ENCODE measurements at regions not wholly inside any gene's neighbourhood (a gene's known extent, or its start where the extent isn't known, plus 50 kb on each side); places are given as distances from the start of the nearest gene placed in this dataset.
"Not testable (repeated sequence)": the region's sequence is repeated elsewhere in the genome, so short reads cannot be mapped to it uniquely, and the experiment has no call there.

DNA sequence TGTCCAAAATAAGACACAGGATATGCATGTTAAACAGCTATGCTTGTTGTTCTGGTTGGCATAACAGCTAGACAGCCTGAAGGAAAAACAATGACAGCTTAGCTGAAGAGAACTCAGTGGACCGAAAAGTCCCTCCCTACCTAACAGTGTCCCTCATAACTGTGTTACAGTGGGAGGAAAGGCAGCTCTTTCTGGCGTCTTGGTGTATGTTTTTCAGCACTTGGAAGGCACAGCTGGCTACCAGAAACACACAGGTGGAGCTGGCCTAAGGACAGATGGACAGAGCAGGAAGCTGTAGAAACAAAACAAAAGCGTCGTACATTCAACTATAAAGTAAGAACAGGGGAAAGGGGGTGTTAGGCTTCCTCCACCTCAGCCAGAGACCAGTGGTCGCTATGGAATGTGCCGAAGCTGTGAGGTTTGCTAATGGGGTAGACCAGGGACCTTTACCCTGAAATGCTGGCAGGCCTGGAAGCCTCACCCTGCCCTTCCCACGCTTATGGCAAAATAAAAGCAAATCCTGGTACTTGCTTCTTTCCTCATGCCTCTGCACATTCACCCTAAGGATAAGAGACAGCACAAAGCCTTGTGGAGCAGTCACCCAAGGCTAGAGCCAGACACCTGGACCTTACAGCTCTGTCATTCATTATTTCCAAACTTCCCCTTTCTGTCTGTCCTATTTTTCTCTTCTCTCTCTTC is 103.5 kb upstream of the TRIB2 start:
- no peak for DNase-seq

DNA sequence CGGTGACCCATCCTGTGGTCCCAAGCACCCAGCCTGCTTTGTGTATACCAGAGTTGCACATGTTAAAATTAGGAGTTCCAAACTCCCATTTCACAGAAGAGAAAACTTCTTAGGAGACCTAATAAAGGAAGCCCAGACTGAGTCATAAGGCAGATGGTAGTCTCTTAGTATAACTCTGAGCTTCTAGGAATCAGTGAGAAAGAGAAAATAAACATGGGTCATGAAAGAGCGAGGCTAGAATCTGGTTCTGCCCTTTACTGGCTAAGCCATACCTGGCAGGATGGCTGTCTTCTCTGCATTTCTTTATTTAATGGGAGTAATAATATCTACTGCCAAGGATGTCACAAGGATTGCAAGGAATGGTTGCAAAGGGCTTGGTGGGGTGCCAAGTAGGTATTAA is 101.2 kb upstream of the TRIB2 start:
- no peak for DNase-seq

DNA sequence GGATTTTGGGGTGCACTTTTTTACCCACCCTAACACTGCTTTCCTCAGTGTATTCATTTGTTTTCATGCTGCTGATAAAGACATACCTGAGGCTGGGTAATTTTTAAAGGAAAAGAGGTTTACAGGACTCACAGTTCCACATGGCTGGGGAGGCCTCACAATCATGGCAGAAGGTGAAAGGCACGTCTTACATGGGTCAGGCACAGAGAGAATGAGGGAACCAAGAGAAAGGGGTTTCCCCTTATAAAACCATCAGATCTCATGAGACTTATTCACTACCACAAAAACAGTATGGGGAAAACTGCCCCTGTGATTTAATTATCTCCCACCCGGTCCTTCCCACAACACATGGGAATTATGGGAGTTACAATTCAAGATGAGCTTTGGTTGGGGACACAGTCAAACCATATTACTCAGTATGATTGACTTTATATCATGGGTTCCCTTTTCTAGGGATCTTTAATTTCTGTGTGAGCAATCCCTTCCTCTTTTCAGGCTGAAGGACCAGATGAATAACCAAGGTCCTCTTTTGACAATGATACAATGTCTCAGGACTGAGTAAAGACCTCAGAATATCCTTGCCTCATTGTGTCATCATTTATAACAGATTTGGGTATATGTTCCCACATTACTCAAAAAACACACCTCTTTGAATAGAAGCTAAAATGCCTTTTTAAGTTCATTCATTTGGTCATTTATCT is 100.1 kb upstream of the TRIB2 start:
- no peak for DNase-seq

DNA sequence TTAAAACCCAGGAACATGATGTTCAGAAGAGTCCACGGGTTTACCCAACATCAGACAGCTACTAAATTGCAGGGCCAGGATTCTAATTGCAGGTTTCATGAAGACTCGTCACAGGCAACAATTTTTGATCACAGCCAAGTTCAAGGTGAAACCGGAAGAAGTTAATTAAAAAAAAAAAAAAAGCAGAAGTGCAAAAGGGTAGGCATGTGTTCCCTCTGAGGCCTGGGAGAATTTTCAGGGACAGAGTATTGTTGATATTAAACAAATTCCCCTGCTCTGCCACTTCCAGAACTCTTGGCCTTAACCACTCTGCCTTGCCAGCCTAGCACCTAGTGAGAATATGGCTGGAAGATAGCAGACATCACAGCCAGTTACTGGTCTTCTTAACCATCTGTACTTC is 99.4 kb upstream of the TRIB2 start:
- no peak for DNase-seq

DNA sequence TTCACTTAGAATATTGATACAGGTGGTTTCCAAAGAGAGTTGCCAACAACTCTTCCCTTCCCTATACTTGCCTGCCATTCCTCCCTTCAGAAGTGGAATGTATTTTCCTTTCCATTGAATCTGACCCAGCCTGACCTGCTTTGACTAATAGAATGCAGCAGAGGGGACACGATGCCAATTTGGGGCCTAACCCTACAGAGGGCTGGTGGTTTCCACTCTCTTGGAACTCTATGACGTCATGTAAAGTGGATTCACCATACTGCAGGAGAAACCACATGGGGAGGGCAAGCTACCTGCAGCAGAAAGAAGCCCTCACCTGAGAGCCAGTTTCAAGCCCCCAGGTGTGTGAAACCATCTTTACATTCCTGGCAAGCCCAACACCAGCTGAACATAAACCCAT is 98.9 kb upstream of the TRIB2 start:
- no peak for DNase-seq

DNA sequence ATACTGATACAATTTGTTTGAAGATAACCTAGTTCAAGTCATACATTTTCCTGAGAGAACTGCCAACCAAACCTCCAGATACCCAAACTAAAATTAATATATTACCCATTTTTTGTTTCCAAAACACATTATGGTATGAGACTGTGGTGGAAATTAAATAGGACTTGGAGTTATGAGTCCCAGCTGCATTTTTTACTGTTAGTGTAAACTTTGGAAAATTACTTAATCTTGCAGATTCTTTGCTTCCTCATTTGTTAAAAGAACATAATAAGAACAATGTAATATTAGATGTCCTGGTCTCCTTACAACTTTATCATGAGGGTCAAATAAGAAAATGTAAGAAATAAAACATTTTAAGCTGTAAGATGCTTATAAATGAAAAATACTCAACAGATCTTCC is 98.2 kb upstream of the TRIB2 start:
- DNase-seq = no peak

DNA sequence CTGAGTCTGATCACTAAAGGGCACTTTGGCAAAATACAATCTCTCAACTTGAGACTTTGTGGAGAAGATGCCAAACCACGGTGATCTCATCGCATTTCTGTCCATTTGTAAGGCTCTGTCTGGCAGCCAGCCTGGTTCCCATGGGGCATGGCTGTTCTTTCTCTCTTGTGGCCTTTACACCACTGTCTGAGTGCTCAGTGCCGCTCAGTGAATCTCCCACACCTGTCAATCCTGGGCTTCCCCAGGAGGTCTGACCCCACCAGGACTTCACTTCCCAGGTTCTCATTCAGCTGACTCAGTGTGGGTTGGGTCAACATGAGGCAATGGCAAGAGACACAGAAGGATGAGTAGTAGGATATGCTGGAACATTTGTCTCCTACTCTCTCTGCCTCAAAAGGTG is 96.8 kb upstream of the TRIB2 start:
- DNase-seq = no peak

DNA sequence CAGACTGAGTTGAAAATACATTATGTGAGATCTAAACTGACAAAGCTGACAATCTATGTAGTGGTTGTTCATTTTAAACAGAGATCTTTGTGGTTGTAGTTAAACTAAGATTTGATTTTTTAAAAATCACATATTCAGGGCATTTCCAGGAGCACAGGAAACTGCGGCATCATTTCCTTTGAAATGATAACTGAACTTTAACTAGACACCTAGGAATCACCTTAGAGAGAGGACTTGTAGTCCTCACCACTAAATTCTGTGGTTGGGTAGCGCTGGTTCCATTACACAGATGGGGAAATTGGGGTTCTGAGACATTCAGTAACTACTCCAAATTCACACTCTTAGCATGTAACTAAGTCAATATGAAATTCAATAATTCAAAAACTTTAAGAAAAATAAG is 96.0 kb upstream of the TRIB2 start:
- no peak for DNase-seq

DNA sequence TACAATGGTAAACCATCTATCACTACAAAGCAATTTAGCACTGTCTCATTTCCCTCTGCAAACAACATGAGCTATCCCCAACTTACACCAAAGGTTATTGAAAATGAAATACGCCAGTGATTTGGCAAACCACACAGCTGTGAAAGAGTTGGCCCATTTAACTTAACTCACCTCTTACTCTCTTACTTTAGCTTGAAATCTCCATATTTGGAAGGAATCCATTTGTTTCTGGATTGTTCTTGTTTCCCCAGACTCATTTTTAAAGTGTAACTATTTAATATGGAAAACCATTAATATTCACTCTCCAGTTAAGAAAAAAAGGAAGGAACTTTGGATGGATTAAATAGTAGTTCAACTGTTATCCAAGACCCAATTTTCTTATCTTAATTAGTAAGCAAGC is 93.7 kb upstream of the TRIB2 start:
- DNase-seq = no peak

DNA sequence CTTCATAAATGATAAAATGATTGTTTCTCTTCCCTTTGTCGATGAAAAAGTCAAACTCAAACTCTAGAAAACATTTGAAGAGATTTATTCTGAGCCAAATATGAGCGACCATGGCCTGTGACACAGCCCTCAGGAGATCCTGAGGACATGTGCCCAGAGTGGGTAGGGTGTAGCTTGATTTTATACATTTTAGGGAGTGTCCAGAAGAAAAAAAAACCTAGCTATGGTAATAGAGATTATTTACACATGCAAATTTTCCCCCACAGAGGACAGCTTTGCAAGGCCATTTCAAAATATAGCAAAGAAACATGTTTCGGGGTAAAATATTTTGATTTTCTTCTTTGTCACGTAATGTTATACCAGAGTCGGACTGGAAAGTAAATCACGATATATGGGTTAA is 92.4 kb upstream of the TRIB2 start:
- DNase-seq = no peak

DNA sequence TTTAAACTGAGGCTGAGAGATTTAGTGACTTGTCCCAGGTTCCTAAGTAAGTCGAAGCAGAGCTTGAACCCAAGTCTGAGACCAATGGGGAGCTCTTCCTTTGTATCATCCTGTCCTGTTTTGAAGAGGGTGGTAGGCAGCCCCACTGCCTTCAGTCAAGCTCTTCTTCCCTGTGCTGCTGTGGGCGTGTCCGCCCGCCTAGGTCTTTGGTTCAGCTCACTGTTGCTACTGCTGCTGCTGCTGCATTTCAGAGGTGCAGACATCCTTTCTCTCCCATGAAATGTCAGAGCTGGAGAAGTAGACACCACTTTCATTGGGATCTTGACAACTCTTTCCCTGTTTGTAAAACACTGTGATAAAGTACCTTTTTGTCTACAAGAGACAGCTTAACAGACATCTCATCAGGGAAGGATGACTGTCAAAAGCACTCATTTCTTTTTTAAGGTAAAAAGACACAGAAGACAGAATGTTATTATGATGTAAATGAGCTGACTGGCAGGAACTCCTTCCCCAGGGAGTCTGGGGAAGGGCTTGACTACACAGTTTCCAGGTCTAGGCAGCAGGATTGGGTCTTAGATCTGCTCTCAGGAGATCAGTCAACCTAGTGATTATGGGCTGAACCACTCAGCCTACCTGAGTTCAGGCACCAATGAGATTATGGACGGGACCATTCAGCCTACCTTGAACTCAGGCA is 91.7 kb upstream of the TRIB2 start:
- DNase-seq = no peak

DNA sequence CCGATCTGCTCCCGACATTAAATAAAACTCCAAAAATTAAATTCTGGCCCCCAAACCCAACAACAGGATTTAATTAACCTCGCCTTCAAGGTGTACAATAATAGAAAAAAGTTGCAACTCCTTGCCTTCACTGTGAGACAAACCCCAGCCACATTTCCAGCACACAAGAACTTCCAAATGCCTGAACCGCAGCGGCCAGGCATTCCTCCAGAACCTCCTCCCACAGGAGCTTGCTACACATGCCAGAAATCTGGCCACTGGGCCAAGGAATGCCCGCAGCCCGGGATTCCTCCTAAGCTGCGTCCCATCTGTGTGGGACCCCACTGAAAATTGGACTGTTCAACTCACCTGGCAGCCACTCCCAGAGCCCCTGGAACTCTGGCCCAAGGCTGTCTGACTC is 88.2 kb upstream of the TRIB2 start:
- not testable (repeated sequence) for DNase-seq

DNA sequence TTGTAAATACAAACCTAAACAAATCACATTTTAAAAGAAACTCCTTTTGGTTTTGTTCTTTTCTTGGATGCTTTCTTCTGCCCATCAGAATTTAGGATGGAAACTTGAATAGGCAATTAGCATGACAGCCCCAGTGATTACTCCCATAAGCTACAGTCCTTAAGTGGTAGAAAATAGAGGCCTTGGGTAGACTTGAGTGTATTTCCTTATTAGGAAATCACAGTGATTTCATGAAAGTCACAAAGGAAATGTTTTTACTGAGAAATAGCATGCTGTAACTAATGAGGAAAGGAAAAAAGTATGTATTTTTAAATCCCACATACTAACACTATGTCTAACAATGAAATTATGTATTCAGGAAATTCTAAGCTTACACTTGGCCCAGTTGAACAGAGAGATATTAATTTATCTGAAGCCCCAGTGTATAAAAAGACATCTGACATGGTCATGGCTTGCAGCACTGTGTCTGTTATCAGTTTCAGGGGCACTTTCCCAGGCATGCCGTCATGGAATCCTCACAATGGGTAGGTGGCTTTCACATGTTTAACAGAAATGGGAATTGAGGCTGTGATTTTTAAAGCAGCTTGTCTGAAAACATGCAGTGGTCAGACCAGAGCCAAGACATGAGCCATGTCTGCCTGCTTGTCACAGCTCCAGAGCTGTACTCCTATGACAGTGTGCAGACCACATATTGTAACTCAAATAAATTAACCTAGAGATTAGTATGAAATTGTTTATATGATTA is 79.7 kb upstream of the TRIB2 start:
- no peak for DNase-seq

DNA sequence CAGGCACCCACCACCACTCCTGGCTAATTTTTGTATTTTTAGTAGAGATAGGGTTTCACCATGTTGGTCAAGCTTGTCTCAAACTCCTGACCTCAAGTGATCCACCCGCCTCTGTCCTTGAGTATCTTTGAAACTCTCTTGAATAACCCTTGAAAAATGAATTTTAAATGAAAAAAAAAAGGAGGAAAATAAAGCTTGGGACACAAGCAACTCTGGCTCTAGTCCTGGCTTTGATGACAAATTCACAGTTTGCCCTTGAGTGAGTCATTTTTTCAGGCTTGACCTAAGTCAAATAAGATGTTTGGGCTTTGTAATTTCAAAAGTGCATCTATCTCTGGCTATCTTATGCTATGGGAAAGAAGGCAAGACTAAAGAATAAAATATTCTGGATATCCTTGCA is 79.0 kb upstream of the TRIB2 start:
- DNase-seq = no peak

DNA sequence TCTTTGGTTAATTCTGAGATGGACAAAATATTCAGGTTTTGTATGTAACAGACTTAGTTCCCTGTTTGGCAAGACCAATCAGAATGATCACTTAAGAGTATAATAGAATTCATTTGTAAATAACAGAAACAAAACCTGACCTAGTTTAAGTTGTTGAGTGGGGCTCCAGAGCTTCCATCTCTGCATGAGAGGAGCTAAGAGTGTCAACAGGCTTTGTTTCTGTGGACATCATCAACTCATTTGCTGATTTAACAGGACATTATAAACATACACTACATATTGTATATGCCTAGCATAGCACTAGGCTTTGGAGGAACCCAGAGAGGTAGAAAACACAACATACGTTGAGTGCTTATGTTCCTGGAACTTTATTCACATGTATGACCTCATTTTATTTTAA is 75.3 kb upstream of the TRIB2 start:
- DNase-seq = no peak

DNA sequence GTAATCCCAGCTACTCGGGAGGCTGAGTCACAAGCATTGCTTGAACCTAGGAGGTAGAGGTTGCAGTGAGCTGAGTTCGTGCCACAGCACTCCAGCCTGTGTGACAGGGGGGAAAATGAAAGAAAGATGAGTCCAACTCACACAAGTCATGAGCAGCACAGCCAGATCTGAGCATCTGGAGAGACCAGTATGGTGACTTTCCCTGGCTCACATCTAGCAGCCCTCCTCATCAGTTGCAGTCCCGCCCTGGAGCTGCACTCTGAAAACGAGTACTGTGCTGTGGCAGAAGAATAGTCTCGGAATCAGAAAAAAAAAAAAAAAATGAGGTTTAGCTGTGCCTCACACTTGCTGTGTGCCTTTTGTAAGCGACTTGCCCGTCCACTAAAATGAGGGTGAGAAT is 74.4 kb upstream of the TRIB2 start:
- DNase-seq = no peak

DNA sequence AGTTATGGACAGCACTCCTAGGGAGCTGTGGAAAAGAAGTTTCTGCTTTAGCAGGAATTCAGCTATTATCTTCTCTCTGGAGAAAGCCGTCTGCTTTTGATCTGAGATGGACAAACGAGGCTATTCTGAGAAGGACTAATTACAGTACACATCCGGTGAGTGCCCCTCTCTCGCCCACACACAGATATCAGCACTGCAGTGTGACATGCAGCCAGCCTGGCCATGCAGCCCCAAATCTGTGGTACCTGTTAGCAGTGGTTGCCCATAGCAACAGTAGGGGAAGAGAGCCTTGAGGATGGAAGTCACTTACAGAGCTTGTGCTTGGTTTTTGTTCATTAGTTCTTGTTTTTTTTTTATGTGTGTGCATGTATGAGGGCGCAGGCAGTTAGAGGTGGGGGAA is 73.9 kb upstream of the TRIB2 start:
- no peak for DNase-seq

DNA sequence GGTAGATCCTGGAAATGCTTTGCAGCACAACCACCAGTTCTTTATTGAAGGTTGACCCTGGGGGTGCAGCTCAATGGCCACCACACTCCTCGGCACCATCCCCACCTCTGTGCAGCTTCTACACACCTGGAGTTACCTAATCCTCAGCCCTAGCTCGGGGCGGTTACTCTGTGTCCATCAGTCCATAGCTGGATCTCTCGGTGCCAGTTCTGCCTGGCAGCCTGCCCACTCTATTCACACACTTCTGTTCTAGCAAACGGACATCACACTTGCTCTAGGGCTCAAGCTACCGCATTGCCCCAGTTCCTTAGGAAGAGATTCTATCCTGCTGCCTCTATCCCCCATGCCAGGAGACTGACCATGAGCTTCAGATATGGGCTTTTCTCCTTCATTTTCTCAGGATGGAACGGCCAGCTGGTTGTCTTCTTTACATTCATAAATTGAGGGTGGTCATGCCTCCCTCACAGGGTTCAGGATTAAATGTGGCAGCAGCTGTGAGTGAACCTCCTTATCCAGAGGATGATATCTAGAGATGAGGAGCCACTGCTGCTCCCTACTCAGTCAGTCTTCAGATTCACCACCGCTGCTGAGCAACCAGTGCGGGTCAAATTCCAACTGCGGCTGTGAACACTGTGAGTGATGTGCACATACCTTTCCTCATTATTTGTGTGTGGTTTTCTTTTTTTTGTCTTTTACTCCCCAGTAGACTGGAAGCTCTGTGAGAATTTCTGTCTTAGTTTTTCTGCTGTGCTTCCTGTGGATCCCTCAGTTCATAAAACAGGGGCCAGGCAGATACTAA is 66.9 kb upstream of the TRIB2 start:
- DNase-seq = no peak

DNA sequence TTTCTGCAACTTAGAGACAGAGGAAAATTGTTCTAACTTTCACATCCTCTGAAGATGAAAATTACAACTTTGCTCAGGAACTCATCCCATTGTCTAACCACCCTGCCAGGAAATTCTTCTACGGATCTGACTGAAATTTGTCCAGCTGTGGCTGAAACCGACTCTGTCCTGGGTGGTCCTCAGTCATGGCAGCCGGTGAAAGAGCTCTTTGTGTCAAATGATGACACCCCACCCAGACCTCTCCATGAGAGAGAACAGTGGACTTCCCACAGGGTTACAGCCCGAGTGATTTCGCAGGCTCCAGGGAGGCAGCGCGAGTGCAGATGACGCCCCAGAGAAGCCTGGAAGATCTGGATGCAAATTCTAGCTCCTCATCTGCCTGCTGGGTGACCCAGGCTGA is 65.1 kb upstream of the TRIB2 start:
- no peak for DNase-seq

DNA sequence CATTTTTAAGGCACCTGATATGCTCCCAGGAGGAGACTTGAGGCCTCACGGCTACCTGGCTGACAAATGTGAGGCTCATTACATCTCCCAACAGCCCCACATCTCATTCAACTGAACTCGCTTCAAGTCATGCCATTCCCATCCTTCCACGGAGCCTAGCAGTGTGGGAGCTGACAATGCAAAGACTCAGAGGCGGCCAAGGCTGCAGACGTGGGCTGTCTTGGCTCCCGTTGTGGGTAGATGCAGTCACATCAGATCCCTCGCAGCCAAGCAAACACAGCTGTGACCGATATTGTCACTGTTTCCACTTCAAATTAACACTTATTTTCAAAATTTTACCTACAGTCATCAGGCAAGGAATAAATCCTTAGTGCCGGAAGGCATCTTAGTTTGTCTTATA is 64.0 kb upstream of the TRIB2 start:
- no peak for DNase-seq

DNA sequence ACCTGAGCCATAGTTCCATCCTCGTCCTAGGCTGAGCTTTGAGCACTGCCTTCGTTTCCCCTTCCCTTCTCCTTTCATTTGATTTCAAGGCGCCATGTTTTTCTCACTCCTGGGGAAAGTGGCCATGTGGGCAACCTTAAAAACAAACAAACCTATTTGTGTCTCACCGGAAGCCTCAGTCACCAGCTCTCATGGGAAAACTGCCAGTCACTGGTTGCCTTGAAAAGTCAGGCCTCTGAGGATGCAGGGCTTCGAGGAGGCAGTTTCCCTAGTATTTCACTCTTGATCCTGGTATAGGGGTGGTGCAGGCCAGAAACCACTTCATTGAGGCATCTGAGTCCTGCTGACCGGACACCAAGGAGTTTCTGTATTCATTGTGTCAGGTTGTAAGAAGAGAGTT is 59.2 kb upstream of the TRIB2 start:
- no peak for DNase-seq

DNA sequence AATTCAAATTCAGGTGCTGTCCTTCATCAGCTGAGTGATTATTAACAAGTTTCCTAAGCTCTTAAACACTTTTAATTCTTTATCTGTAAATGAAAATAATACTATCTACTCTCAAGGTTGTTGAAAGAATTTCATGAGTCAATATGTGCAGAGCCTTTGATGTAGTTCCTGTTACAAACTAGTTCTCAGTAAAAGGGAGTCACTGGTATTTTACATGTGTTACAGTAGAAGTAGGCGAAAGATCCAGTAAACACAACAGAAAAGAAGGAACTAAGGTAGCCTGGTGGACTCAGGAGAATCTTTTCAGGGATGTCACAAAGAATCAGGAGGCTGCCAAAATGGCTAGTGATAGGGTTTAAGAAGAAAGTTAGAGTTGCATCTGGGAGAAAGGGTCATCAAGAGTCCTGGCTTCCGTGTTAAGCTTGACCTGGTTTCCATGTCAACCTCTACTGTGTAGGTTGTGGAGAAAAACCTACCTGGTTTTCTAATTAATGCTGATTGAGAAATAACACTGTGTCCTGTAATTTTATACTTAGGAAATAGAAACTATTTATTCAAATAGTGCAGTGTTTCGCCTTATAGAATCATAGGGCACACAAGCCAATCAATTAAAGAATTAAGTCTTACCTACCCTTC is 58.3 kb upstream of the TRIB2 start:
- DNase-seq = no peak
